Esophagus squamous epithelium (tissue), 4 donors: ENCODE measurements at regions not wholly inside any gene's neighbourhood (a gene's known extent, or its start where the extent isn't known, plus 50 kb on each side); places are given as distances from the start of the nearest gene placed in this dataset.

ENCODE experiments used
- CTCF ChIP-seq, 6 experiments: fragments of 450-650 bp in 4 of 6; fragments of 200-600 bp in 2 of 6; sonication (generic) in 2 of 6; IDR thresholded peaks; one replicate each; pipeline ENCODE4 v1.5.1; 2016 to 2019; ENCODE audit warnings: antibody characterized with exemption in 6 of 6, mild to moderate bottlenecking in 4 of 6, moderate library complexity in 4 of 6
- POLR2A ChIP-seq, 4 donors: fragments of 450-650 bp; IDR thresholded peaks; one replicate each; pipeline ENCODE4 v1.6.1; 2017; ENCODE audit warnings: antibody characterized with exemption in 4 of 4, mild to moderate bottlenecking in 4 of 4, moderate library complexity in 3 of 4

- TF ChIP-seq CTCF (IDR thresholded peaks at IDR 0.05) (no peak), POLR2A (IDR thresholded peaks at IDR 0.05) (no peak)
Observed at GRCh38 chr6:56759521-56759920, 116.8 kb upstream of the DST start.
